ENCODE measurements at regions not wholly inside any gene's neighbourhood (a gene's known extent, or its start where the extent isn't known, plus 50 kb on each side); places are given as distances from the start of the nearest gene placed in this dataset.

- TF ChIP-seq JUND (IDR thresholded peaks at IDR 0.05) (no peak), GABPA (IDR thresholded peaks at IDR 0.05 in 1 of 2, conservative IDR thresholded peaks at IDR 0.05 in 1 of 2) (no peak), SP1 (IDR thresholded peaks at IDR 0.05) (no peak), TAF1 (conservative IDR thresholded peaks at IDR 0.05) (no peak)
- TF ChIP-seq, protein P1, sequence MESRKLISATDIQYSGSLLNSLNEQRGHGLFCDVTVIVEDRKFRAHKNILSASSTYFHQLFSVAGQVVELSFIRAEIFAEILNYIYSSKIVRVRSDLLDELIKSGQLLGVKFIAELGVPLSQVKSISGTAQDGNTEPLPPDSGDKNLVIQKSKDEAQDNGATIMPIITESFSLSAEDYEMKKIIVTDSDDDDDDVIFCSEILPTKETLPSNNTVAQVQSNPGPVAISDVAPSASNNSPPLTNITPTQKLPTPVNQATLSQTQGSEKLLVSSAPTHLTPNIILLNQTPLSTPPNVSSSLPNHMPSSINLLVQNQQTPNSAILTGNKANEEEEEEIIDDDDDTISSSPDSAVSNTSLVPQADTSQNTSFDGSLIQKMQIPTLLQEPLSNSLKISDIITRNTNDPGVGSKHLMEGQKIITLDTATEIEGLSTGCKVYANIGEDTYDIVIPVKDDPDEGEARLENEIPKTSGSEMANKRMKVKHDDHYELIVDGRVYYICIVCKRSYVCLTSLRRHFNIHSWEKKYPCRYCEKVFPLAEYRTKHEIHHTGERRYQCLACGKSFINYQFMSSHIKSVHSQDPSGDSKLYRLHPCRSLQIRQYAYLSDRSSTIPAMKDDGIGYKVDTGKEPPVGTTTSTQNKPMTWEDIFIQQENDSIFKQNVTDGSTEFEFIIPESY (IDR thresholded peaks at IDR 0.05), result no peak
These were observed 69.4 kb downstream of the ARL4A start (continued) for GRCh38 chr7:12756821-12757220.

- H3K27me3 ChIP-seq (ENCODE audit: control insufficient read depth in 4 of 4, insufficient read depth in 4 of 4, low read length in 3 of 4), result no peaks in the 10 kb centered on the region
- H3K36me3 ChIP-seq (ENCODE audit: control insufficient read depth in 4 of 4, insufficient read depth in 3 of 4, low read depth in 1 of 4, low read length in 3 of 4), result no peaks in the 10 kb centered on the region
- no peaks in the 10 kb centered on the region for H3K9me3 ChIP-seq (ENCODE audit: control insufficient read depth in 4 of 4, low read length in 3 of 4)
- WGBS, result 62% methylated on average over 3 of the region's 3 CpGs
- H3K9ac ChIP-seq (ENCODE audit: low read depth in 1 of 2, low read length in 2 of 2), result no peak overlapping the region
- no peaks in the 10 kb centered on the region for H3K4me1 ChIP-seq (ENCODE audit: control insufficient read depth in 4 of 4, insufficient read depth in 4 of 4, low read length in 3 of 4)
- no peak overlapping the region for H3K4me3 ChIP-seq (ENCODE audit: low read depth in 1 of 3, low read length in 3 of 3)
- no peak for DNase-seq (ENCODE audit: low spot score)
- TF ChIP-seq RXRA (IDR thresholded peaks at IDR 0.05) (no peak), HNF4G (IDR thresholded peaks at IDR 0.05) (no peak), JUND (IDR thresholded peaks at IDR 0.05) (no peak), TAF1 (conservative IDR thresholded peaks at IDR 0.05) (no peak), CTCF (IDR thresholded peaks at IDR 0.05; ENCODE audit: low read depth, low read length, missing input control) (no peak), MAX (IDR thresholded peaks at IDR 0.05) (no peak), EGR1 (IDR thresholded peaks at IDR 0.05; ENCODE audit: low read depth in 2 of 2) (no peak), HNF4A (conservative IDR thresholded peaks at IDR 0.05) (no peak), FOXA1 (IDR thresholded peaks at IDR 0.05) (no peak), NR2F2 (IDR thresholded peaks at IDR 0.05) (no peak), GABPA (IDR thresholded peaks at IDR 0.05 in 1 of 2, conservative IDR thresholded peaks at IDR 0.05 in 1 of 2) (no peak)
- TF ChIP-seq, protein P1 (IDR thresholded peaks at IDR 0.05), result no peak
- TF ChIP-seq, protein P2, sequence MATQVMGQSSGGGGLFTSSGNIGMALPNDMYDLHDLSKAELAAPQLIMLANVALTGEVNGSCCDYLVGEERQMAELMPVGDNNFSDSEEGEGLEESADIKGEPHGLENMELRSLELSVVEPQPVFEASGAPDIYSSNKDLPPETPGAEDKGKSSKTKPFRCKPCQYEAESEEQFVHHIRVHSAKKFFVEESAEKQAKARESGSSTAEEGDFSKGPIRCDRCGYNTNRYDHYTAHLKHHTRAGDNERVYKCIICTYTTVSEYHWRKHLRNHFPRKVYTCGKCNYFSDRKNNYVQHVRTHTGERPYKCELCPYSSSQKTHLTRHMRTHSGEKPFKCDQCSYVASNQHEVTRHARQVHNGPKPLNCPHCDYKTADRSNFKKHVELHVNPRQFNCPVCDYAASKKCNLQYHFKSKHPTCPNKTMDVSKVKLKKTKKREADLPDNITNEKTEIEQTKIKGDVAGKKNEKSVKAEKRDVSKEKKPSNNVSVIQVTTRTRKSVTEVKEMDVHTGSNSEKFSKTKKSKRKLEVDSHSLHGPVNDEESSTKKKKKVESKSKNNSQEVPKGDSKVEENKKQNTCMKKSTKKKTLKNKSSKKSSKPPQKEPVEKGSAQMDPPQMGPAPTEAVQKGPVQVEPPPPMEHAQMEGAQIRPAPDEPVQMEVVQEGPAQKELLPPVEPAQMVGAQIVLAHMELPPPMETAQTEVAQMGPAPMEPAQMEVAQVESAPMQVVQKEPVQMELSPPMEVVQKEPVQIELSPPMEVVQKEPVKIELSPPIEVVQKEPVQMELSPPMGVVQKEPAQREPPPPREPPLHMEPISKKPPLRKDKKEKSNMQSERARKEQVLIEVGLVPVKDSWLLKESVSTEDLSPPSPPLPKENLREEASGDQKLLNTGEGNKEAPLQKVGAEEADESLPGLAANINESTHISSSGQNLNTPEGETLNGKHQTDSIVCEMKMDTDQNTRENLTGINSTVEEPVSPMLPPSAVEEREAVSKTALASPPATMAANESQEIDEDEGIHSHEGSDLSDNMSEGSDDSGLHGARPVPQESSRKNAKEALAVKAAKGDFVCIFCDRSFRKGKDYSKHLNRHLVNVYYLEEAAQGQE (IDR thresholded peaks at IDR 0.05), result no peak
- TF ChIP-seq, protein P3, sequence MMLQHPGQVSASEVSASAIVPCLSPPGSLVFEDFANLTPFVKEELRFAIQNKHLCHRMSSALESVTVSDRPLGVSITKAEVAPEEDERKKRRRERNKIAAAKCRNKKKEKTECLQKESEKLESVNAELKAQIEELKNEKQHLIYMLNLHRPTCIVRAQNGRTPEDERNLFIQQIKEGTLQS (IDR thresholded peaks at IDR 0.05), result no peak
- H3K27ac ChIP-seq (ENCODE audit: low read depth in 1 of 2, low read length in 2 of 2), result no peak overlapping the region
These were observed 70.0 kb downstream of the ARL4A start for GRCh38 chr7:12757443-12757842.

Measured in liver (tissue), 8 donors.